SK-MEL-5 (cell line): ENCODE measurements at regions not wholly inside any gene's neighbourhood (a gene's known extent, or its start where the extent isn't known, plus 50 kb on each side); places are given as distances from the start of the nearest gene placed in this dataset.

Experiments
- DNase-seq: peaks from one replicate; pipeline ENCODE4 v3.0.0-alpha.2; 2016; ENCODE audit warnings: low read depth, low spot score
- in situ Hi-C: cut with HindIII; loops from 2 replicates; pipeline ENCODE4 v1.10.0; 2016; ENCODE audit warnings: low sequenced_read_pairs, high pct_unique_total_duplicates, low pct_unique_long_range_greater_than_20kb

GRCh38 chr5:96235008-96235910, 197.8 kb downstream of the PCSK1 start:
- no peak for DNase-seq
- in situ Hi-C loops: no loop called here

GRCh38 chr5:96232602-96233001, 200.4 kb downstream of the PCSK1 start:
- in situ Hi-C loops: no loop called here

GRCh38 chr5:96229188-96229587, 203.9 kb downstream of the PCSK1 start:
- in situ Hi-C loops: no loop called here
- no peak for DNase-seq

More at GRCh38 chr5:96232602-96233001, 200.4 kb downstream of the PCSK1 start:
- no peak for DNase-seq

GRCh38 chr5:96228408-96228807, 204.6 kb downstream of the PCSK1 start:
- in situ Hi-C loops: no loop called here
- no peak for DNase-seq

- no peak for DNase-seq
- in situ Hi-C loops: no loop called here
Measured at GRCh38 chr5:96227957-96228356, 205.1 kb downstream of the PCSK1 start.

GRCh38 chr5:96226941-96227552, 206.0 kb downstream of the PCSK1 start:
- in situ Hi-C loops: no loop called here
- no peak for DNase-seq

GRCh38 chr5:96222129-96222528, 210.9 kb downstream of the PCSK1 start:
- no peak for DNase-seq
- in situ Hi-C loops: no loop called here

GRCh38 chr5:96220610-96221390, 212.2 kb downstream of the PCSK1 start:
- in situ Hi-C loops: no loop called here
- no peak for DNase-seq

GRCh38 chr5:96219580-96220281, 213.3 kb downstream of the PCSK1 start:
- no peak for DNase-seq
- in situ Hi-C loops: no loop called here

GRCh38 chr5:96218653-96219052, 214.4 kb downstream of the PCSK1 start:
- no peak for DNase-seq
- in situ Hi-C loops: no loop called here

- in situ Hi-C loops: no loop called here
- DNase-seq: no peak
Measured at GRCh38 chr5:96214442-96215197, 218.4 kb downstream of the PCSK1 start.

GRCh38 chr5:96209829-96210228, 223.2 kb downstream of the PCSK1 start:
- DNase-seq: no peak
- in situ Hi-C loops: no loop called here

GRCh38 chr5:96207420-96207819, 225.6 kb downstream of the PCSK1 start:
- no peak for DNase-seq
- in situ Hi-C loops: no loop called here

- no peak for DNase-seq
- in situ Hi-C loops: no loop called here
Measured at GRCh38 chr5:96203761-96204160, 229.3 kb downstream of the PCSK1 start.

GRCh38 chr5:96201503-96201902, 231.5 kb downstream of the PCSK1 start:
- no peak for DNase-seq
- in situ Hi-C loops: no loop called here

- no peak for DNase-seq
- in situ Hi-C loops: no loop called here
Measured at GRCh38 chr5:96200641-96201040, 232.4 kb downstream of the PCSK1 start.

- no peak for DNase-seq
- in situ Hi-C loops: no loop called here
Measured at GRCh38 chr5:96199713-96200183, 233.3 kb downstream of the PCSK1 start.
